Gastrocnemius medialis (tissue), 4 donors: ENCODE measurements at regions not wholly inside any gene's neighbourhood (a gene's known extent, or its start where the extent isn't known, plus 50 kb on each side); places are given as distances from the start of the nearest gene placed in this dataset.

Experiments used
- CTCF ChIP-seq, 5 experiments: fragments of 450-650 bp in 3 of 5; fragments of 200-600 bp in 2 of 5; sonication (generic) in 2 of 5; IDR thresholded peaks in 4 of 5; conservative IDR thresholded peaks in 1 of 5; 1 replicate in 4 of 5; 2 replicates in 1 of 5; pipeline ENCODE4 v1.5.1; 2016 to 2019; ENCODE audit warnings: antibody characterized with exemption in 5 of 5, mild to moderate bottlenecking in 3 of 5, moderate library complexity in 3 of 5
- POLR2A ChIP-seq, 2 donors: fragments of 450-650 bp; IDR thresholded peaks; one replicate each; pipeline ENCODE4 v1.6.1; 2017; ENCODE audit warnings: antibody characterized with exemption in 2 of 2, mild to moderate bottlenecking in 2 of 2, moderate library complexity in 2 of 2

- TF ChIP-seq CTCF (IDR thresholded peaks at IDR 0.05 in 4 of 5, conservative IDR thresholded peaks at IDR 0.05 in 1 of 5) (no peak), POLR2A (IDR thresholded peaks at IDR 0.05) (no peak)
Observed at GRCh38 chr7:84799106-84799505, 387.8 kb downstream of the SEMA3D start.
